ENCODE measurements at regions not wholly inside any gene's neighbourhood (a gene's known extent, or its start where the extent isn't known, plus 50 kb on each side); places are given as distances from the start of the nearest gene placed in this dataset.

GRCh38 chr3:28109829-28110228, 131.6 kb upstream of the CMC1 start:
- no peak for DNase-seq

- DNase-seq: no peak
These were observed 130.6 kb upstream of the CMC1 start for GRCh38 chr3:28110869-28111268.

GRCh38 chr3:28114893-28115292, 126.5 kb upstream of the CMC1 start:
- DNase-seq: no peak

DNA sequence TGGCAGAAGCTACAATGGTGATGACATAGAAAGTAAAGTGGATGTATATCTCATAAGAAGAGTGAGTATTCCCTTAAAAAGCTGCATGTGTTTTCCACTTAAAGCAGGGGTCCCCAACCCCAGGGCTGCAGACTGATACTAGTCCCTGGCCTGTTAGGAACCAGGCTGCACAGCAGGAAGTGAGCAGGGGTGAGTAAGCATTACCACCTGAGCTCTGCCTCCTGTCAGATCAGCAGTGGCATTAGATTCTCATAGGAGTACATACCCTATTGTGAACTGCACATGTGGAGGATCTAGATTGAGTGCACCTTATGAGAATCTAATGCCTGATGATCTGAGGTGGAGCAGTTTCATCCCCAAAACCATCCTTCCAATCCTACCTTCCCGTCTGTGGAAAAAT, 126.1 kb upstream of the CMC1 start:
- no peak for DNase-seq

- no peak for DNase-seq
These were observed 123.8 kb upstream of the CMC1 start for GRCh38 chr3:28117598-28117997.

DNA sequence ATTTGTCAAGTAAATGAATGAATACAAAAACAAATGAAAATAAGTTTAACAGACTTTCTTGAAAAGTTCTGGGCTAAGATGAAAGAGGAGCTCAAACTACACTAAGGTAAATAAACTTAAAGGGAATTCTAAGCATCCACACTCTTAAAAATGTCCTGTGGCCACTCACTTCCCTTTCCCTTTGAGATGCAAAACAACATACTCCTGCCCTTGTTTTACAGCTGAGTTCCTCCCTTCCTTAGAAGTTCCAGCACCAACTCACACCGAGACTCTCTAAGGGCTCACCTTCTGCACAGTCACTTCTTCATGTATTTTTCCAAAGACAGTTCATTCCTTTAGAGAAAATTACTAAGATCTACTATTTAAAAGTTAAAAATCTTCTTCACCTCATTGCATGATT, 123.3 kb upstream of the CMC1 start:
- no peak for DNase-seq

- no peak for DNase-seq
These were observed 119.2 kb upstream of the CMC1 start for GRCh38 chr3:28122227-28122626.

GRCh38 chr3:28124882-28125281, 116.5 kb upstream of the CMC1 start:
- DNase-seq: no peak

DNA sequence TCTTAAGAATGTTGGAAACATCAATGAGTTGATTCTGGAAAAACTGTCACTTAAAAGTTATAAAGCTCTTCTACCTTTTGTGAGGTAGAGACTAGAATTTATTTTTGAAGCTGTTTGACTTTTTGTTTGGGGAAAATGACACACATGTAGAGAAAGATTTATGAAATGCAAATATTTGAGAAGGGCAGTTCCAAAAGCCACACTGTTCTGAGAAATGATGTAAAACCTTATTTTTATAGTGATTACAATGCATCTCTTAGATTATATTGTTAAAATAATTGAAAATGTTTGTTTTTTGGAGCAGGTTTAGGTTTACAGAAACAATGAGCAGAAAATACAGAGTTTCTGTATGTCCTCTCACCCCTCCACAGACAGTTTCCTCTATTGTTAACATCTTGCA, 116.1 kb upstream of the CMC1 start:
- no peak for DNase-seq

DNA sequence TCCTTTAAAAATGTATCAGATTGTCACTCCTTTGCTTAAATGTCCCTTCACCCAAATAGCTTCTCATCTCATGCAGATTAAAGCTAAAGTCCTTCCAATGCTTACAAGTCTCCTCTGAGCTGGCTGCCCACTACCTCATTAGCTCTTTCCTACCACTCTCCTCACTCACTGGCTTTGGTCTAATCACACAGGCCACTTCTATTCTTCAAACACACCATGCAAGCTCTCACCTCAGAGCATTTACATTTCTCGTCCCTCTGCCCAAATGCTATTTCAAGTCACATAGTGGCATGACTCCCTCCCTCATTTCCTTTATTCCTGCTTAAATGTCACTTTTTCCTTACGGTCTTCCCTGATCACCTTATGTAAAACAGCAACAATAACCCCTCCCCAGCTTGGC, 110.6 kb upstream of the CMC1 start:
- DNase-seq: no peak

DNA sequence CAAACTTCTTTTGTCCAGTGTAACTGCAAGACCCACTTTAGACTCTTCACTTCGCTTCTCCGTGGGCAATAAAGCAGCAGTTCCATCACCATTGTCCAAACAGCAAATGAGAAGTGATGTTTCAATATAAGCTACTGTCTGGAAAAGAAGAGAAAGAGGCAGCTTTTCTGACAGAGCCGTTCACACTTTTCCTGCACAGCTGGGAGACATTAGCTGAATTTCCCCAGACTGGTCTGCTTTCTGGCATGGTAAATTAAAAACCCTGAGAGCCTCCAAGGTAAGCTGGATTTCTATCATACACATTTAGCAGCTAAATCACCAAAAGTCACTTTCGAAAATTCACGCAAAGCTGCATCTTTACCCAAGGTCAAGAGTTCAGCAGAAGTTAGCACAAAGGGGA, 108.5 kb upstream of the CMC1 start:
- no peak for DNase-seq

- no peak for DNase-seq
These were observed 107.2 kb upstream of the CMC1 start for GRCh38 chr3:28134198-28134597.

DNA sequence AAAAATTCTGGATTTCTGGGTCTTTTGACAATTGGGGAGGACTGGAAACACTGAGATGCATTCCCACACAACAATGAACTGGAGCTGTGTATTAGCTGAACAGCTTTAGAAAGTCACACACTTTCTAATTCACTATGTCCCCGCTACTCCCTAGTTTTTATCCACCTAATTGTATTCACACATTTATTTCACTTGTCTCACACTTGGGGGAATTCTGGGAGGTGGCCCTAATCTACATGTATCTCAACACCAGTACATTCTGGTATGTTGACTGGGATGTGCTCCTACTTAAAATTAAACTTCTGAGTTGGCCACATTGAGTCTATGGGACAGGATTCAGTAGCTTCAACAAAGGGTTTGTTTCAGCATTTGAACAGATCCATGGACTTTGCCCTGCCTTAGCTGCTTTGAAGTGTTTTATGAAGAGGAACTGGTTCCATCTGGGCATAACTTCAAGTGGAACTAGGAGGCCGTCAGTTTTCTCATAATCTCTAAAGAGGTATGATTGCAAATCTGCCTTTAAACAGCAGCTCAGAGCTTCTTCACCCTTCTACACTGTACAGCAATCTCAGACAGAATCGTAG, 106.5 kb upstream of the CMC1 start:
- no peak for DNase-seq

- no peak for DNase-seq
These were observed 104.7 kb upstream of the CMC1 start for GRCh38 chr3:28136607-28137216.

GRCh38 chr3:28138043-28138610, 103.3 kb upstream of the CMC1 start:
- DNase-seq: no peak

DNA sequence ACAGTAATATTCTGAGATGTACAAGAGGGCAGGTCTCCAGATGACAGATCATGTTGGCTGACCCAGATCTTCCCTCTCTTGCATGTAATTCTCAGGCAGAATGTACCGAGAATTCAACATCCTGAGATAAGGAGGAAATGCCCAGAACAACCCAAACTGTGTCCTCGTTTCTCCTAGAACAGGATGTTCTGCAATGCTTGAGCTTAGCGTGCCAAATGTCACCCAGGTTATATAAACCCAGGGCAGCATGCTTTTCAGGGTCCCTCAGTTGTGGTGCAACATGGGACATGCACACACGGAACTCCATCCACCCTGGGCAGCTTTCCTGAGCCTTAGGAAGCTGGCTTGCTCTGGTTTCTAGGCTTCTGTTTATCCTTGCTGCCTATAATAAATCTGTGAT, 102.1 kb upstream of the CMC1 start:
- DNase-seq: no peak

DNA sequence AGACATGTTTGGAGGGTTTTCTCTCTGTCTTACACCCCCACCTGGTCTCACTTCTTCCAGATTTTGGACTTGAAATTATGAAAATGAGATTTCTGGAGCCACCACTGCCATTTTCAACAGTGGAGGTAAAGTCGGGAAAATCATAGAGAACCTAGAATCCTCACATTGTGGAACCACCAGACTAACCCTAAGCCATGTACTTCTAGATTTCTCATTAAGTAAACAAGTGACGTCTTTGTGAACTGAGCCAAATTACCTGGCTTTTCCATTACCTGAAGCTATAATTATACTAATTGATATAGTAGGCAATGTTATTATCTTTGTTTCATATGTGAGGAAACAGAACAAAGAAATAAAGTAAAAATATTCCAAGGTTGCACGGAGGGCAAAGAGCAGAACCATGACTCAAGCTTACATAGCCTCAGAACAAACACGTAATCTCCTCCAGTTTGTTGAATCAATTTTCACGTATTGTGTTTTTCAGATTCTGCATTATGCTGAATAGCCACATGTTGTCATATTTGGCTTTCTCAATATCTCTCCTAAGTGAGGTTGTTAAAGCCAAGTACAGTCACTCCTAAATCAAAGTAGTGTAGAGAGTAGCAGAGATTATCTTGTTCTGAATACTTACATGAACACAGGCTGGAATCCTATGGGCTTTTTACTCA, 101.3 kb upstream of the CMC1 start:
- DNase-seq: no peak

DNA sequence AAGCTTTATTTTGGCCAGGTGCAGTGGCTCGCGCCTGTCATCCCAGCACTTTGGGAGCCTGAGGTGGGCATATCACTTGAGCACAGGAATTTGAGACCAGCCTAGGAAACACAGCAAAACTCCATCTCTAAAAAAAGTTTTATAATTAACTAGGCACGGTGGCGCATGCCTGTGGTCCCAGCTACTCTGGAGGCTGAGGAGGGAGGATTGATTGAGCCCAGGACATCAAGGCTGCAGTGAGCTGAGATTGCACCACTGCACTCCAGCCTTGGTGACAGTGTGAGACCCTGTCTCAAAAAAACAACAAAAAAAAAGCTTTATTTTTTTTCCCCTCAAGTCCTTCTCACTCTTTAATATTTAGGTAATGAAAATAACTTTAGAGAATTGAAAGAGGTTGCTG, 100.8 kb upstream of the CMC1 start:
- DNase-seq: no peak

DNA sequence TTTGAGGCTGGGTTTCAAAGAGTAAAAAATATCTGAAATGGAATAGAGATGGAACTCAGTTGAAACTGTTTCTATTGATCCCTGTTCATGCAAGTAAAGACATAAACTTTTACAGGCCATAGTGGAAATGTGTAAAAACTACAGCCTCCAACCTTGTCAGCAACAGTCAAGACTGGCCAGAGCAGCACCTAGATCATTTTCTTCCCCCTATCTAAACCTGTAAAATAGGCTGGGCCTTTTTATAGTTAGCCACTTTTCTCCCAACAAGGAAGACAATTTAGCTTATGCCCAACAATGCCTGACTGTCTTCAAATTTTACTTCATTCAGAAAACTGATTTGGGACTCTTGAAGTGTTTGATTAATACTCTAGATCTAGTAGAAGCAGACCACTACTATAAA, 91.5 kb upstream of the CMC1 start:
- DNase-seq: no peak

- DNase-seq: no peak
These were observed 90.8 kb upstream of the CMC1 start for GRCh38 chr3:28150465-28151206.

GRCh38 chr3:28151207-28151550, 90.2 kb upstream of the CMC1 start:
- DNase-seq: no peak

- DNase-seq: no peak
These were observed 89.7 kb upstream of the CMC1 start for GRCh38 chr3:28151608-28152228.

DNA sequence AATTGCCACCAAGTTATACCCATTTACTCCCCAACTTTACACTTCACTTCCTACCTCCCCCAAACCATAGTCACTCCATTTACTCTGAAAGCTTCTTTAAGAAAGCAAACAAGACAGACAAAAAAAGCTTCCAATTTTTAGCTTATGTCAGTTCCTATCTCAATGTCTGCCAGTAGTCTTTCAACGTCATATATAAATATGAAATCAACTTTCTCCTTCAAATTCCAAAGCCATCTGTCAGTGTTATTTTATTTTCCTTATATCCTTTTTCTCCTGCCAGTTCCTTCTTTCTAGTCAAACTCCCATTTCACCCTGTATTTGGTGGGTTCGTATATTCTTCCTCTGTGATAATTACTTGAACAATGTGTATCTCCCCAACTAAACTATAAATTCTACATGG, 85.8 kb upstream of the CMC1 start:
- DNase-seq: no peak

All from Kasumi-1 (cell line).